SK-N-SH (cell line): ENCODE measurements at regions not wholly inside any gene's neighbourhood (a gene's known extent, or its start where the extent isn't known, plus 50 kb on each side); places are given as distances from the start of the nearest gene placed in this dataset.

ENCODE experiments used
- CTCF ChIA-PET: fragments of 300-600, 350-600 bp; formaldehyde crosslinking; extraction: SDS; loops from one replicate; lab custom pipeline; 2021; lab: Yijun Ruan, JAX
- POLR2A ChIA-PET: fragments of 350-600 bp; sonication (Branson Sonifier 250); formaldehyde crosslinking; extraction: SDS; loops from one replicate; lab custom pipeline; 2020; ENCODE audit warnings: antibody characterized with exemption, inconsistent platforms; lab: Yijun Ruan, JAX
- DNase-seq: peaks from one replicate; pipeline ENCODE4 v3.0.0; 2012
- H2AFZ ChIP-seq: fragments of 200-600 bp; sonication (generic); 2 replicates; pipeline ENCODE4 v1.8.1; 2016; ENCODE audit warnings: antibody characterized with exemption, mild to moderate bottlenecking, low read depth
- H3F3A ChIP-seq: fragments of 200-600 bp; sonication (generic); replicated peaks from 2 replicates; pipeline ENCODE3; 2016; ENCODE audit warnings: antibody characterized with exemption, mild to moderate bottlenecking; ENCODE audit not compliant: insufficient read depth
- H3K27ac ChIP-seq, 2 experiments: fragments of 200-500 bp in 1 of 2; fragments of 200-600 bp in 1 of 2; sonication (Bioruptor generic) in 1 of 2; sonication (generic), shearing (Covaris generic) in 1 of 2; 2 replicates each; pipeline versions ENCODE4 v1.5.1 to v1.6.1; 2014 to 2016; ENCODE audit warnings: low read depth in 2 of 2, inconsistent platforms in 1 of 2, low read length in 1 of 2, mild to moderate bottlenecking in 1 of 2, mixed read lengths in 1 of 2
- H3K27me3 ChIP-seq: fragments of 200-600 bp; sonication (generic), shearing (Covaris generic); 2 replicates; pipeline ENCODE4 v1.6.1; 2016; ENCODE audit warnings: mixed run types; ENCODE audit not compliant: insufficient read depth
- H3K36me3 ChIP-seq, 2 experiments: fragments of 200-500 bp in 1 of 2; fragments of 200-600 bp in 1 of 2; sonication (Bioruptor generic) in 1 of 2; sonication (generic) in 1 of 2; replicated peaks in 1 of 2; 2 replicates each; pipeline versions ENCODE3 to v1.5.1; 2014 to 2016; ENCODE audit warnings: low read length in 1 of 2, mild to moderate bottlenecking in 1 of 2; ENCODE audit not compliant: insufficient read depth in 2 of 2, control insufficient read depth in 1 of 2
- H3K4me1 ChIP-seq, 2 experiments: fragments of 200-500 bp in 1 of 2; fragments of 200-600 bp in 1 of 2; sonication (Bioruptor generic) in 1 of 2; sonication (generic), shearing (Covaris generic) in 1 of 2; 2 replicates each; pipeline versions ENCODE4 v1.5.1 to v1.6.1; 2014 to 2016; ENCODE audit warnings: low read depth in 1 of 2, low read length in 1 of 2, mixed run types in 1 of 2; ENCODE audit not compliant: insufficient read depth in 2 of 2, control insufficient read depth in 1 of 2
- H3K4me2 ChIP-seq: fragments of 200-600 bp; sonication (generic), shearing (Covaris generic); 2 replicates; pipeline ENCODE4 v1.6.1; 2017; ENCODE audit warnings: mixed run types
- H3K4me3 ChIP-seq, 2 experiments: fragments of 200-500 bp in 1 of 2; fragments of 200-600 bp in 1 of 2; sonication (Bioruptor generic) in 1 of 2; sonication (generic), shearing (Covaris generic) in 1 of 2; 2 replicates each; pipeline versions ENCODE4 v1.5.1 to v1.8.1; 2014 to 2016; ENCODE audit warnings: low read depth in 2 of 2, inconsistent platforms in 1 of 2, low read length in 1 of 2, mild to moderate bottlenecking in 1 of 2, mixed read lengths in 1 of 2, moderate library complexity in 1 of 2
- H3K79me2 ChIP-seq: fragments of 200-600 bp; sonication (generic); 2 replicates; pipeline ENCODE4 v1.8.1; 2017; ENCODE audit warnings: mild to moderate bottlenecking; ENCODE audit not compliant: insufficient read depth
- H3K9ac ChIP-seq: fragments of 200-600 bp; sonication (generic); 2 replicates; pipeline ENCODE4 v1.6.1; 2017; ENCODE audit warnings: mixed run types
- H3K9me2 ChIP-seq: fragments of 200-600 bp; sonication (generic); 2 replicates; pipeline ENCODE4 v1.6.1; 2017; ENCODE audit warnings: mixed run types
- H3K9me3 ChIP-seq: fragments of 200-600 bp; sonication (generic); 2 replicates; pipeline ENCODE4 v1.6.1; 2017; ENCODE audit warnings: mixed run types, mild to moderate bottlenecking, moderate library complexity
- H4K20me1 ChIP-seq: fragments of 200-600 bp; sonication (generic); 2 replicates; pipeline ENCODE4 v1.6.1; 2017; ENCODE audit warnings: mild to moderate bottlenecking, mixed run types; ENCODE audit not compliant: insufficient read depth
- EP300 ChIP-seq, 2 experiments: IDR thresholded peaks; 2 replicates each; pipeline versions ENCODE4 v1.4.0 to v1.6.1; 2012; ENCODE audit warnings: borderline replicate concordance in 1 of 2, low read depth in 1 of 2, low read length in 1 of 2
- FOXJ3 ChIP-seq: sonication (generic); formaldehyde crosslinking; IDR thresholded peaks from 2 replicates; pipeline ENCODE4 v1.5.1; 2020; ENCODE audit warnings: mild to moderate bottlenecking, missing genetic modification reagents
- FOXM1 ChIP-seq: IDR thresholded peaks from 2 replicates; pipeline ENCODE4 v1.4.0; 2012; ENCODE audit warnings: low read depth, mild to moderate bottlenecking
- GATA2 ChIP-seq: sonication (generic); formaldehyde crosslinking; IDR thresholded peaks from 2 replicates; pipeline ENCODE4 v1.5.0; 2020; ENCODE audit warnings: mild to moderate bottlenecking, missing genetic modification reagents
- JUND ChIP-seq: IDR thresholded peaks from 2 replicates; pipeline ENCODE4 v1.4.0; 2012
- MEF2A ChIP-seq: IDR thresholded peaks from 2 replicates; pipeline ENCODE4 v1.4.0; 2012; ENCODE audit warnings: low read depth, borderline replicate concordance
- NFIC ChIP-seq: IDR thresholded peaks from 2 replicates; pipeline ENCODE4 v1.4.0; 2012; ENCODE audit warnings: borderline replicate concordance
- NRF1 ChIP-seq: IDR thresholded peaks from 2 replicates; pipeline ENCODE4 v1.6.1; 2012; ENCODE audit warnings: low read depth, mild to moderate bottlenecking, low read length
- PBX3 ChIP-seq: IDR thresholded peaks from 2 replicates; pipeline ENCODE4; 2012
- RFX5 ChIP-seq: IDR thresholded peaks from 2 replicates; pipeline ENCODE4 v1.6.1; 2012; ENCODE audit warnings: mild to moderate bottlenecking, improper control_type of control experiment, low read length
- TAF1 ChIP-seq: IDR thresholded peaks from 2 replicates; pipeline ENCODE4 v1.6.1; 2012; ENCODE audit warnings: low read depth, mild to moderate bottlenecking, low read length, moderate library complexity, borderline replicate concordance
- USF1 ChIP-seq: IDR thresholded peaks from 2 replicates; pipeline ENCODE4 v1.4.0; 2012; ENCODE audit warnings: low read depth, borderline replicate concordance
- YY1 ChIP-seq: IDR thresholded peaks from 2 replicates; pipeline ENCODE4 v1.4.0; 2012; ENCODE audit warnings: low read depth, mild to moderate bottlenecking
- WGBS: methylation state at CpG from one replicate; pipeline ENCODE4 v1.1.6; 2017; ENCODE audit warnings: low lambda C conversion rate; 5-methylcytosine and 5-hydroxymethylcytosine counted together
- TF ChIP-seq, protein P1 (sequence below): fragments of 150-350 bp; IDR thresholded peaks from 2 replicates; pipeline ENCODE4 v1.6.1; 2017; ENCODE audit warnings: antibody characterized with exemption, low read length, low read depth, borderline replicate concordance
- TF ChIP-seq, protein P2 (sequence below): fragments of 150-350 bp; IDR thresholded peaks from 2 replicates; pipeline ENCODE4 v1.6.1; 2016; ENCODE audit warnings: mild to moderate bottlenecking, low read depth, low read length
- TF ChIP-seq, protein P3 (sequence below): IDR thresholded peaks from 2 replicates; pipeline ENCODE4 v1.6.1; 2012; ENCODE audit warnings: mild to moderate bottlenecking, low read depth, low read length, moderate library complexity
- TF ChIP-seq, protein P4 (sequence below): IDR thresholded peaks from 2 replicates; pipeline ENCODE4 v1.4.0; 2012; ENCODE audit warnings: low read depth

DNA sequence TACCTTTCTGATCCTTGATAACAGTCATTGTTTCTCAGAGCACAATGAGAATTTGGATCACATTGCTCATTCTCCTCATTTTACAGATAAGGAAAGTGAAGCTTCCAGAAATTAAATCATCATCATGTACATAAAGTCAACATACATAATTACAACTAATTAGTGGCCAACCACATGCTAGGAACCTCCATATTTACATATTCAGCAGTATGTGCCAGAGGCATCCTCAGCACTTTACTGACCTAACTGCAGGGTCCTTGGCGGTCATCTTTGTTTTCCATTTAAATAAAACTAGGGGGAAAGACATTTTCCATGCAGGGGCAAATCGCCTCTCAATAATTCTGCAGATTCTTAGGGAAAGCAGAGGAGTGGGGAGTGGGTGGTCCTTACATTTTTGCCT is 752.9 kb downstream of the KCNJ2 start:
- 43% methylated on average over 2 of the region's 2 CpGs for WGBS

More for the DNA sequence above, 752.9 kb downstream of the KCNJ2 start:
- Histone ChIP-seq H3K9me2 (no peaks in the 10 kb centered on the region), H4K20me1 (no peaks in the 10 kb centered on the region), H3K4me1 (no peaks in the 10 kb centered on the region), H3K27me3 (no peaks in the 10 kb centered on the region), H3K9me3 (no peaks in the 10 kb centered on the region), H3K4me2 (no peak overlapping the region), H3K79me2 (no peaks in the 10 kb centered on the region), H2AFZ (no peak overlapping the region), H3K9ac (no peak overlapping the region), H3K4me3 (no peak overlapping the region), H3K27ac (no peak overlapping the region), H3F3A (no peaks in the 10 kb centered on the region), H3K36me3 (no peaks in the 10 kb centered on the region)
- CTCF ChIA-PET = interaction anchor here (1.0 kb wide), 1 partner anchor 155 kb away, joined by 3 read pairs; no protein-coding TSS in a partner anchor
- POLR2A ChIA-PET = no interaction called here
- TF ChIP-seq NFIC = no peak
- TF ChIP-seq, protein P1, sequence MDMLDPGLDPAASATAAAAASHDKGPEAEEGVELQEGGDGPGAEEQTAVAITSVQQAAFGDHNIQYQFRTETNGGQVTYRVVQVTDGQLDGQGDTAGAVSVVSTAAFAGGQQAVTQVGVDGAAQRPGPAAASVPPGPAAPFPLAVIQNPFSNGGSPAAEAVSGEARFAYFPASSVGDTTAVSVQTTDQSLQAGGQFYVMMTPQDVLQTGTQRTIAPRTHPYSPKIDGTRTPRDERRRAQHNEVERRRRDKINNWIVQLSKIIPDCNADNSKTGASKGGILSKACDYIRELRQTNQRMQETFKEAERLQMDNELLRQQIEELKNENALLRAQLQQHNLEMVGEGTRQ = no peak
- TF ChIP-seq, protein P2, sequence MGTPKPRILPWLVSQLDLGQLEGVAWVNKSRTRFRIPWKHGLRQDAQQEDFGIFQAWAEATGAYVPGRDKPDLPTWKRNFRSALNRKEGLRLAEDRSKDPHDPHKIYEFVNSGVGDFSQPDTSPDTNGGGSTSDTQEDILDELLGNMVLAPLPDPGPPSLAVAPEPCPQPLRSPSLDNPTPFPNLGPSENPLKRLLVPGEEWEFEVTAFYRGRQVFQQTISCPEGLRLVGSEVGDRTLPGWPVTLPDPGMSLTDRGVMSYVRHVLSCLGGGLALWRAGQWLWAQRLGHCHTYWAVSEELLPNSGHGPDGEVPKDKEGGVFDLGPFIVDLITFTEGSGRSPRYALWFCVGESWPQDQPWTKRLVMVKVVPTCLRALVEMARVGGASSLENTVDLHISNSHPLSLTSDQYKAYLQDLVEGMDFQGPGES = no peak
- TF ChIP-seq USF1 = no peak
- no peak for TF ChIP-seq TAF1
- TF ChIP-seq JUND = no peak
- TF ChIP-seq NRF1 = no peak
- no peak for TF ChIP-seq MEF2A
- no peak for TF ChIP-seq PBX3
- no peak for TF ChIP-seq FOXM1
- TF ChIP-seq, protein P3, sequence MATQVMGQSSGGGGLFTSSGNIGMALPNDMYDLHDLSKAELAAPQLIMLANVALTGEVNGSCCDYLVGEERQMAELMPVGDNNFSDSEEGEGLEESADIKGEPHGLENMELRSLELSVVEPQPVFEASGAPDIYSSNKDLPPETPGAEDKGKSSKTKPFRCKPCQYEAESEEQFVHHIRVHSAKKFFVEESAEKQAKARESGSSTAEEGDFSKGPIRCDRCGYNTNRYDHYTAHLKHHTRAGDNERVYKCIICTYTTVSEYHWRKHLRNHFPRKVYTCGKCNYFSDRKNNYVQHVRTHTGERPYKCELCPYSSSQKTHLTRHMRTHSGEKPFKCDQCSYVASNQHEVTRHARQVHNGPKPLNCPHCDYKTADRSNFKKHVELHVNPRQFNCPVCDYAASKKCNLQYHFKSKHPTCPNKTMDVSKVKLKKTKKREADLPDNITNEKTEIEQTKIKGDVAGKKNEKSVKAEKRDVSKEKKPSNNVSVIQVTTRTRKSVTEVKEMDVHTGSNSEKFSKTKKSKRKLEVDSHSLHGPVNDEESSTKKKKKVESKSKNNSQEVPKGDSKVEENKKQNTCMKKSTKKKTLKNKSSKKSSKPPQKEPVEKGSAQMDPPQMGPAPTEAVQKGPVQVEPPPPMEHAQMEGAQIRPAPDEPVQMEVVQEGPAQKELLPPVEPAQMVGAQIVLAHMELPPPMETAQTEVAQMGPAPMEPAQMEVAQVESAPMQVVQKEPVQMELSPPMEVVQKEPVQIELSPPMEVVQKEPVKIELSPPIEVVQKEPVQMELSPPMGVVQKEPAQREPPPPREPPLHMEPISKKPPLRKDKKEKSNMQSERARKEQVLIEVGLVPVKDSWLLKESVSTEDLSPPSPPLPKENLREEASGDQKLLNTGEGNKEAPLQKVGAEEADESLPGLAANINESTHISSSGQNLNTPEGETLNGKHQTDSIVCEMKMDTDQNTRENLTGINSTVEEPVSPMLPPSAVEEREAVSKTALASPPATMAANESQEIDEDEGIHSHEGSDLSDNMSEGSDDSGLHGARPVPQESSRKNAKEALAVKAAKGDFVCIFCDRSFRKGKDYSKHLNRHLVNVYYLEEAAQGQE = no peak
- TF ChIP-seq EP300 (IDR thresholded peaks at IDR 0.05; ENCODE audit: borderline replicate concordance in 1 of 2, low read depth in 1 of 2, low read length in 1 of 2) = no peak
- TF ChIP-seq YY1 = no peak
- TF ChIP-seq GATA2 (CRISPR knock-in tag) = no peak
- TF ChIP-seq RFX5 = no peak
- TF ChIP-seq FOXJ3 (CRISPR knock-in tag) = no peak
- TF ChIP-seq, protein P4, sequence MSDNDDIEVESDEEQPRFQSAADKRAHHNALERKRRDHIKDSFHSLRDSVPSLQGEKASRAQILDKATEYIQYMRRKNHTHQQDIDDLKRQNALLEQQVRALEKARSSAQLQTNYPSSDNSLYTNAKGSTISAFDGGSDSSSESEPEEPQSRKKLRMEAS = no peak
- DNase-seq = no peak
